ENCODE measurements at regions not wholly inside any gene's neighbourhood (a gene's known extent, or its start where the extent isn't known, plus 50 kb on each side); places are given as distances from the start of the nearest gene placed in this dataset.

- Histone ChIP-seq H4K20me1 (ENCODE audit: low read depth) (no peaks in the 10 kb centered on the region), H3K27ac (peak overlapping the region; percentile 7), H3K9ac (no peak overlapping the region), H3K27me3 (no peaks in the 10 kb centered on the region), H3K36me3 (no peaks in the 10 kb centered on the region), H3K9me3 (ENCODE audit: low read depth) (no peaks in the 10 kb centered on the region), H3K4me1 (peaks cover 38% of the 10 kb centered on the region), H3F3A (ENCODE audit: low read depth) (peaks cover 10% of the 10 kb centered on the region), H3K79me2 (ENCODE audit: low read depth) (no peaks in the 10 kb centered on the region), H2AFZ (replicated peaks) (no peak overlapping the region), H3K4me3 (no peak overlapping the region), H3K4me2 (peak overlapping the region; percentile 56)
- no peak for TF ChIP-seq CTCF (IDR thresholded peaks at IDR 0.05)
- TF ChIP-seq EZH2phosphoT487 (IDR thresholded peaks at IDR 0.05), result no peak
- no peak for TF ChIP-seq EZH2 (IDR thresholded peaks at IDR 0.05)
- H3K27me3 Mint-ChIP-seq (ENCODE audit: insufficient read depth, low read depth), result peaks cover 2% of the 10 kb centered on the region
- no peaks in the 10 kb centered on the region for H3K9me3 Mint-ChIP-seq
- H3K4me1 Mint-ChIP-seq, result peaks cover 72% of the 10 kb centered on the region
- H3K4me3 Mint-ChIP-seq, result peak overlapping the region; percentile 42
- H3K36me3 Mint-ChIP-seq, result no peaks in the 10 kb centered on the region
- H3K27ac Mint-ChIP-seq, result peak overlapping the region; percentile 19
- peak; percentile 36 for DNase-seq (ENCODE audit: low spot score)
Observed at GRCh38 chr2:207257251-207258250, 91.8 kb upstream of the KLF7 start.

GRCh38 chr2:207258263-207258991 lies 92.7 kb upstream of the KLF7 start:
- H3K4me3 ChIP-seq, result no peak overlapping the region
- H4K20me1 ChIP-seq (ENCODE audit: low read depth), result no peaks in the 10 kb centered on the region
- TF ChIP-seq EZH2phosphoT487 (IDR thresholded peaks at IDR 0.05) (no peak), EZH2 (IDR thresholded peaks at IDR 0.05) (no peak), CTCF (IDR thresholded peaks at IDR 0.05) (no peak)
- Mint-ChIP-seq H3K4me1 (peaks cover 63% of the 10 kb centered on the region), H3K27ac (peak overlapping the region; percentile 73), H3K27me3 (ENCODE audit: insufficient read depth, low read depth) (peaks cover 2% of the 10 kb centered on the region), H3K36me3 (no peaks in the 10 kb centered on the region), H3K4me3 (peak overlapping the region; percentile 9), H3K9me3 (no peaks in the 10 kb centered on the region)
- no peaks in the 10 kb centered on the region for H3K79me2 ChIP-seq (ENCODE audit: low read depth)
- H3K36me3 ChIP-seq, result no peaks in the 10 kb centered on the region
- DNase-seq (ENCODE audit: low spot score), result no peak
- no peak overlapping the region for H2AFZ ChIP-seq (replicated peaks)
- no peaks in the 10 kb centered on the region for H3K9me3 ChIP-seq (ENCODE audit: low read depth)
- H3K27ac ChIP-seq, result peak overlapping the region; percentile 7
- peaks cover 10% of the 10 kb centered on the region for H3F3A ChIP-seq (ENCODE audit: low read depth)
- H3K27me3 ChIP-seq, result no peaks in the 10 kb centered on the region
- H3K4me1 ChIP-seq, result peaks cover 38% of the 10 kb centered on the region
- no peak overlapping the region for H3K9ac ChIP-seq
- peak overlapping the region; percentile 56 for H3K4me2 ChIP-seq

GRCh38 chr2:207260021-207260420 lies 94.3 kb upstream of the KLF7 start:
- H3K79me2 ChIP-seq (ENCODE audit: low read depth), result no peaks in the 10 kb centered on the region
- Mint-ChIP-seq H3K36me3 (no peaks in the 10 kb centered on the region), H3K4me1 (peaks cover 48% of the 10 kb centered on the region), H3K27me3 (ENCODE audit: insufficient read depth, low read depth) (peaks cover 4% of the 10 kb centered on the region), H3K9me3 (no peaks in the 10 kb centered on the region), H3K4me3 (no peak overlapping the region), H3K27ac (no peak overlapping the region)
- no peaks in the 10 kb centered on the region for H4K20me1 ChIP-seq (ENCODE audit: low read depth)
- no peak for TF ChIP-seq EZH2 (IDR thresholded peaks at IDR 0.05)
- no peak for TF ChIP-seq EZH2phosphoT487 (IDR thresholded peaks at IDR 0.05)
- TF ChIP-seq CTCF (IDR thresholded peaks at IDR 0.05), result no peak
- peaks cover 10% of the 10 kb centered on the region for H3F3A ChIP-seq (ENCODE audit: low read depth)
- H3K4me1 ChIP-seq, result peaks cover 38% of the 10 kb centered on the region
- no peak for DNase-seq (ENCODE audit: low spot score)
- H3K27ac ChIP-seq, result no peak overlapping the region
- H3K4me2 ChIP-seq, result no peak overlapping the region
- H2AFZ ChIP-seq (replicated peaks), result no peak overlapping the region
- no peak overlapping the region for H3K9ac ChIP-seq
- no peak overlapping the region for H3K4me3 ChIP-seq
- H3K27me3 ChIP-seq, result no peaks in the 10 kb centered on the region
- no peaks in the 10 kb centered on the region for H3K9me3 ChIP-seq (ENCODE audit: low read depth)
- no peaks in the 10 kb centered on the region for H3K36me3 ChIP-seq

All from neural progenitor cell (in vitro differentiated cells).